GM23248 (cell line): ENCODE measurements at regions not wholly inside any gene's neighbourhood (a gene's known extent, or its start where the extent isn't known, plus 50 kb on each side); places are given as distances from the start of the nearest gene placed in this dataset.
A peak's percentile ranks its signal among the peaks of the same experiment; 100 is the strongest.

Experiments
- DNase-seq: peaks from one replicate; pipeline ENCODE4 v3.0.0-alpha.2; 2015
- H2AFZ ChIP-seq: fragments of 200-600 bp; sonication (generic); 2 replicates; pipeline ENCODE4 v1.6.1; 2016; ENCODE audit warnings: antibody characterized with exemption
- H3F3A ChIP-seq: fragments of 200-600 bp; sonication (generic); 2 replicates; pipeline ENCODE4 v1.6.1; 2016; ENCODE audit warnings: mild to moderate bottlenecking, antibody characterized with exemption, mixed run types; ENCODE audit not compliant: insufficient read depth
- H3K27ac ChIP-seq: fragments of 200-600 bp; sonication (generic); 2 replicates; pipeline ENCODE4 v1.5.1; 2016; ENCODE audit warnings: mild to moderate bottlenecking
- H3K27me3 ChIP-seq: fragments of 200-600 bp; sonication (generic); replicated peaks from 2 replicates; pipeline ENCODE4 v1.6.1; 2016; ENCODE audit warnings: mild to moderate bottlenecking; ENCODE audit not compliant: insufficient read depth
- H3K36me3 ChIP-seq: fragments of 200-600 bp; sonication (generic); 2 replicates; pipeline ENCODE4 v1.6.1; 2016; ENCODE audit warnings: low read depth, mild to moderate bottlenecking
- H3K4me1 ChIP-seq: fragments of 200-600 bp; sonication (generic); 2 replicates; pipeline ENCODE4 v1.6.1; 2016; ENCODE audit warnings: mild to moderate bottlenecking; ENCODE audit not compliant: insufficient read depth
- H3K4me2 ChIP-seq: fragments of 200-600 bp; sonication (generic); one replicate; pipeline ENCODE4 v1.6.1; 2016; ENCODE audit warnings: mild to moderate bottlenecking; ENCODE audit not compliant: unreplicated experiment
- H3K4me3 ChIP-seq: fragments of 200-600 bp; sonication (generic); 2 replicates; pipeline ENCODE4 v1.5.1; 2016; ENCODE audit warnings: mild to moderate bottlenecking
- H3K79me2 ChIP-seq: fragments of 200-600 bp; sonication (generic); 2 replicates; pipeline ENCODE4 v1.6.1; 2016; ENCODE audit warnings: mild to moderate bottlenecking; ENCODE audit not compliant: insufficient read depth
- H3K9ac ChIP-seq: fragments of 200-600 bp; sonication (generic); 2 replicates; pipeline ENCODE4 v1.6.1; 2016; ENCODE audit warnings: mild to moderate bottlenecking
- H3K9me2 ChIP-seq: fragments of 200-600 bp; sonication (generic); 2 replicates; pipeline ENCODE4 v1.6.1; 2016; ENCODE audit warnings: mixed run types, mild to moderate bottlenecking, moderate library complexity; ENCODE audit not compliant: insufficient read depth
- H3K9me3 ChIP-seq: fragments of 200-600 bp; sonication (generic); one replicate; pipeline ENCODE4 v1.6.1; 2017; ENCODE audit warnings: low read depth
- H4K20me1 ChIP-seq: fragments of 200-600 bp; sonication (generic); 2 replicates; pipeline ENCODE4 v1.6.0; 2016; ENCODE audit not compliant: insufficient read depth
- EZH2 ChIP-seq: fragments of 200-600 bp; sonication (generic); IDR thresholded peaks from 2 replicates; pipeline ENCODE4 v1.6.1; 2018; ENCODE audit warnings: antibody characterized with exemption, mild to moderate bottlenecking; ENCODE audit not compliant: insufficient read depth, poor library complexity, severe bottlenecking
- EZH2phosphoT487 ChIP-seq: fragments of 200-600 bp; sonication (generic); IDR thresholded peaks from 2 replicates; pipeline ENCODE4 v1.6.1; 2018; ENCODE audit warnings: antibody characterized with exemption, moderate library complexity, mild to moderate bottlenecking, low read depth; ENCODE audit not compliant: insufficient read depth
- WGBS, 2 experiments: methylation state at CpG; one replicate each; pipeline ENCODE4 v1.1.6; 2015 to 2017; ENCODE audit warnings: low lambda C conversion rate in 2 of 2, low coverage in 1 of 2; ENCODE audit errors: missing lambda C conversion rate in 2 of 2; 5-methylcytosine and 5-hydroxymethylcytosine counted together
- in situ Hi-C: fragments of 300-500 bp; cut with MboI; formaldehyde crosslinking; loops from 2 replicates; pipeline ENCODE4 v1.15.0; 2020

GRCh38 chr17:6346156-6346786 lies 88.7 kb downstream of the AIPL1 start:
- Histone ChIP-seq H3K4me2 (no peak overlapping the region), H2AFZ (no peak overlapping the region), H3K9me2 (no peaks in the 10 kb centered on the region), H3K9ac (no peak overlapping the region), H4K20me1 (no peaks in the 10 kb centered on the region), H3K36me3 (no peaks in the 10 kb centered on the region), H3K4me1 (no peaks in the 10 kb centered on the region), H3K79me2 (no peaks in the 10 kb centered on the region), H3F3A (no peaks in the 10 kb centered on the region), H3K27me3 (no peaks in the 10 kb centered on the region), H3K27ac (no peak overlapping the region), H3K9me3 (no peaks in the 10 kb centered on the region), H3K4me3 (no peak overlapping the region)
- no peak for TF ChIP-seq EZH2
- TF ChIP-seq EZH2phosphoT487: no peak
- WGBS, 2 experiments: 22 to 32% methylated on average over 6 of the region's 6 CpGs
- DNase-seq: no peak
- in situ Hi-C loops: no loop called here

DNA sequence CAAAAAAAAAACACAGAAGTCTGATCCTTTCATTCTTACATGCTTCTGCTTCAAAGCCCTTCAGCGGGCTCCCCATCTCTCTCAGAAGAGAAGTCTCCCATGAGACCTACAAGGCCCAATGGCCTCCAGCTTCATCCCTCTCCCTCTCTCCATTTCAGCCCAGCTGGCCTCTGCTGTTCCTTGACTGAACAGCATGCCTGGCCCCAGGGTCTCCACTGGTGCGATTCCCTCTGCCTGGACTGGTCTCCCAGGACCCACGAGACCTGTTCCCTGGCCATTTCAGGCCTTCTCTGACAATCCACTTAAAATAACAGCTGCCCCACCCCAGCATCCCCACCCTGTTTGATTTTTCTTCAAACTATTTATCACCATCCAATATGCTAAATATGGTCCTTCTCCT lies 91.2 kb downstream of the AIPL1 start:
- no peaks in the 10 kb centered on the region for H3K36me3 ChIP-seq
- in situ Hi-C loops: no loop called here
- no peak overlapping the region for H3K4me3 ChIP-seq
- no peak overlapping the region for H2AFZ ChIP-seq
- 20 to 24% methylated on average over 3 of the region's 3 CpGs for whole genome bisulfite sequencing, 2 experiments
- no peaks in the 10 kb centered on the region for H3K9me3 ChIP-seq
- no peak for DNase-seq
- no peaks in the 10 kb centered on the region for H3K9me2 ChIP-seq
- H3K9ac ChIP-seq: no peak overlapping the region
- H3K4me2 ChIP-seq: no peak overlapping the region
- H3K27ac ChIP-seq: no peak overlapping the region
- no peaks in the 10 kb centered on the region for H3K79me2 ChIP-seq
- H3K27me3 ChIP-seq: no peaks in the 10 kb centered on the region
- TF ChIP-seq EZH2phosphoT487 (no peak), EZH2 (no peak)
- H3K4me1 ChIP-seq: no peaks in the 10 kb centered on the region
- no peaks in the 10 kb centered on the region for H4K20me1 ChIP-seq
- no peaks in the 10 kb centered on the region for H3F3A ChIP-seq

DNA sequence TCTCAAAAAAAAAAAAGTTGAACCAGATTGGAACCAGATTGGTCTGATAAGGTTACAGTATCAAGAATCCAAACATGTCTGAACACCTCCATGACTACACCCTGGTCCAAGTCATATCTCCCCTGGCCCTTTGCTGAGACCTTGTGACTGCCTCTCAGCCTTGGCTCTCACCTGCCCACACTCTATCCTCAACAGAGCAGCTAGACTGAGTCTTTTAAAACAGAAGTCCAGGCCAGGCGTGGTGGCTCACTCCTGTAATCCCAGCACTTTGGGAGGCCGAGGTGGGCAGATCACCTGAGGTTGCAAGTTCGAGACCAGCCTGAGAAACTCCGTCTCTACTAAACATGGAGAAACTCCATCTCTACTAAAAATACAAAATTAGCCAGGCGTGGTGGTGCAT lies 91.7 kb downstream of the AIPL1 start:
- no peaks in the 10 kb centered on the region for H4K20me1 ChIP-seq
- no peak overlapping the region for H2AFZ ChIP-seq
- H3K9me3 ChIP-seq: no peaks in the 10 kb centered on the region
- H3K4me2 ChIP-seq: no peak overlapping the region
- no peak overlapping the region for H3K4me3 ChIP-seq
- H3K4me1 ChIP-seq: no peaks in the 10 kb centered on the region
- in situ Hi-C loops: no loop called here
- H3K36me3 ChIP-seq: no peaks in the 10 kb centered on the region
- no peak overlapping the region for H3K9ac ChIP-seq
- H3K9me2 ChIP-seq: no peaks in the 10 kb centered on the region
- H3K27me3 ChIP-seq: no peaks in the 10 kb centered on the region
- TF ChIP-seq EZH2phosphoT487 (no peak), EZH2 (no peak)
- no peaks in the 10 kb centered on the region for H3F3A ChIP-seq
- H3K79me2 ChIP-seq: no peaks in the 10 kb centered on the region
- H3K27ac ChIP-seq: no peak overlapping the region
- no peak for DNase-seq
- WGBS, 2 experiments: 34 to 37% methylated on average over 5 of the region's 5 CpGs

DNA sequence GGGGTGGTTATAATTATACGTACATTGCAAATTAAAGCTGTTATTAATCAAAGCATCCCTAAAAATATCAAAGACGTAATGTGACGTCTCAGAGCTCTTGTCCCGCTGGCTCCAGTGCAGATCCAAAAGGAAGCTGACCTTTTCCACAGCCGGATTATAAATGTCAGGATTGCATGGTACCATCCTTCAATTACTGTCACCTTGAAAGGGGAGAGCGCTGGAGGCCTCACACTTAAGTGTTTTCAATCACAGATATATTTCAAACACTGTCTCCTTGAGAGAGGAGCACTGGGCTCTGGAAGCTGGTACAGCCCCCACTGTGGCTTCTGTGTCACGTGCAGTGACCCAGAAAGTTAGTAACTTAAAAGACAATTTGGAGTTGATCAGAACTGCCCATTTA lies 94.2 kb downstream of the AIPL1 start:
- DNase-seq: no peak
- Histone ChIP-seq H3K27ac (no peak overlapping the region), H3K9ac (no peak overlapping the region), H3K9me3 (no peaks in the 10 kb centered on the region), H3K36me3 (no peaks in the 10 kb centered on the region), H3K9me2 (no peaks in the 10 kb centered on the region), H2AFZ (no peak overlapping the region), H4K20me1 (no peaks in the 10 kb centered on the region), H3K4me3 (no peak overlapping the region), H3F3A (no peaks in the 10 kb centered on the region), H3K79me2 (no peaks in the 10 kb centered on the region), H3K27me3 (no peaks in the 10 kb centered on the region), H3K4me2 (no peak overlapping the region), H3K4me1 (no peaks in the 10 kb centered on the region)
- WGBS, 2 experiments: 5 to 6% methylated on average over 7 of the region's 7 CpGs
- TF ChIP-seq EZH2phosphoT487: no peak
- TF ChIP-seq EZH2: no peak
- in situ Hi-C loops: no loop called here

GRCh38 chr17:6334386-6334785 lies 100.5 kb downstream of the AIPL1 start:
- H3K4me2 ChIP-seq: no peak overlapping the region
- WGBS, 2 experiments: 11 to 16% methylated on average over 5 of the region's 5 CpGs
- no peaks in the 10 kb centered on the region for H3K27me3 ChIP-seq
- no peaks in the 10 kb centered on the region for H3K9me2 ChIP-seq
- H3F3A ChIP-seq: no peaks in the 10 kb centered on the region
- no peak overlapping the region for H3K4me3 ChIP-seq
- no peak overlapping the region for H2AFZ ChIP-seq
- no peaks in the 10 kb centered on the region for H4K20me1 ChIP-seq
- TF ChIP-seq EZH2phosphoT487 (no peak), EZH2 (no peak)
- DNase-seq: peak; percentile 3
- no peak overlapping the region for H3K9ac ChIP-seq
- no peaks in the 10 kb centered on the region for H3K36me3 ChIP-seq
- in situ Hi-C loops: no loop called here
- H3K27ac ChIP-seq: no peak overlapping the region
- H3K4me1 ChIP-seq: no peaks in the 10 kb centered on the region
- H3K79me2 ChIP-seq: no peaks in the 10 kb centered on the region
- no peaks in the 10 kb centered on the region for H3K9me3 ChIP-seq
